ENCODE measurements at regions not wholly inside any gene's neighbourhood (a gene's known extent, or its start where the extent isn't known, plus 50 kb on each side); places are given as distances from the start of the nearest gene placed in this dataset.

DNA sequence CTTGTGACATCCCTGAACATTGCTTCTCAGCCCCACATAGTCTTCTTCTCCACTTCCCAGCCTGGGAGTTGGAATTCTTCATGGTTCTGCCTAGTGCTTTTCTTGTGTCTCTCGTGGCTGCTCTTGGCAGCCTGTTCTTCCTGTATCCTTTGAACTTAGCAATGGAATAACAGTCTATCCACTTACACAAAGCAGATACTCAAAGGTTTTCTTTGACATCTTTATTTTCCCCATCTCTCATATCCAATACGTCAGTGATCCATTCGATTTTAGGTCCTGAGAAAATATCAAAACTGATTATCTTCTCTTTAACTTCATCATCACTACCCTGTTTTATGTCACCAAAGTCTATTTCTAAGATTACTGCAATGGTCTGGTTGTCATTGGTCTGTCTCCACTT lies 1091.2 kb upstream of the PIK3C3 start:
- DNase-seq: no peak

DNA sequence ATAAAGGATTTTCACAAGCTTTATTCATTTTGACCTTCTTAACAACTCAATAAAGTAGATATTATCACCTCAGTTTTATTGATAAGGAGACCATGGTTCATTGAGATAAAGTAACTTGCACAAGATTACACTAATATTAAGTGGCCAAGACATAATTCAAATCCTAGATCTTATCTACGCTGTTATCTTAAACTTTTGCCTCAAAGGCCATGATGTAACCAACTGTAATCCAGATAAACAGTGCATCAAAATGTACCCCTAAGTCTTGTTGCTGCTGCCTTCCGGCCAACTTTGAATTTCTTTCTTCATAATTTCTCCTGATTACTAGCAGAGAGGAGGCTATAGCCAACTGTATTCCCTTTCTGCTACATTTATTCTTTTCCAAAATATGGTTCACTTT lies 1094.8 kb upstream of the PIK3C3 start:
- no peak for DNase-seq

DNA sequence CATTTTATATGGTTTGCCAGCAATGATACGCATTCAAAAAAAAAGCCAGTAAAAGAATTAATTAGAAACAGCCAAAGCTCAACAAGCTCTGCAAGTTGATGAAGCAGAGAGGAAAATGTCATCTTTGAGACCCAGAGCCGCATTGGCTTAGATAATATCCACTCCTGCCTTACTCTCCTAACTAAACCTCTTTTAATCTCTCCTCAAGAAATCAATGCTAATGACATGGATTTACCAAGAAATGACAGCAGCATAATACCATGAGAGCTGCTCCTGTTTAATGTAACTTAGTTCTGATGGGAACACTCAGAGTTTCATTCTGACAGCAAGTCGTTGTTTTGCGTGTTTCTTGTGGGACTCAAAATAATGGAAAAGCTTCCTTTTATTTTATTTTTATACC lies 1099.4 kb upstream of the PIK3C3 start:
- no peak for DNase-seq

DNA sequence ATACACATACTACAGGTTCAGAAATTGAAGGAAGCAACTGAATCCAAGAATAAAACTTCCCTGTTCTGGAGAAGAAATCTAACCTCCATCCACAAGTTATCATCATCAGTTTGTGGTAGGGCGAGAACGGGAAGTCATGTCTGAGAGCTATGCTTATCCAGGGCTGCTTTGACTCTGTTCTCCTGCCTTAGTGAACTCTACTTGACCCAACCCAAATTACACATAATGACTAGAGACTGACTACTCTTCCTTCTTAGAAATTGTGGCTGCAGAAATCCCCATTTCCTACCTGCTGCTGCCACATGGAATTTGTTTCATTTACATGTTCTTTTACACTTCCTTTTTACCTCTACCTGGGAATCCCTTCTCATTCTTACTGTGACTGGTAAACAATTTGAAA lies 1102.6 kb upstream of the PIK3C3 start:
- no peak for DNase-seq

DNA sequence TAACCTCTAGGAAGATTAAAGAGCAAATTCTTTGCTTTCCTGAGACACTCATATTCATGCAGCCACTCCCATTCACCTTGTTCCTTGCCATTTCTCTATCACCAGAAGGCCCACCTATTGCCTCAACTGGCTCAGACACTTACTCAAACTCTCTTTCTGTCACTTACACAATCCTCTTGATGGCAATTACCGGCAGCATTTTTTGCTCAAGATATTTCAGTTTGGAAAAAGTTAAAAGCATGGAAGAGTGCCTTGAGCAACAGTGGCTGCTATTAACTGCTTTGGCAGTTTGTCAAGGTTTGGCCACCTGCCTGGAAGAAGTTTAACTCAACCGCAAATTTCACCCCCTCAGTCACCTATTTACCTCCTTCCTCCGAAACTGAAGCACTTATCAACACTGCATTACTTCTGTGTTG lies 1104.0 kb upstream of the PIK3C3 start:
- DNase-seq: no peak

DNA sequence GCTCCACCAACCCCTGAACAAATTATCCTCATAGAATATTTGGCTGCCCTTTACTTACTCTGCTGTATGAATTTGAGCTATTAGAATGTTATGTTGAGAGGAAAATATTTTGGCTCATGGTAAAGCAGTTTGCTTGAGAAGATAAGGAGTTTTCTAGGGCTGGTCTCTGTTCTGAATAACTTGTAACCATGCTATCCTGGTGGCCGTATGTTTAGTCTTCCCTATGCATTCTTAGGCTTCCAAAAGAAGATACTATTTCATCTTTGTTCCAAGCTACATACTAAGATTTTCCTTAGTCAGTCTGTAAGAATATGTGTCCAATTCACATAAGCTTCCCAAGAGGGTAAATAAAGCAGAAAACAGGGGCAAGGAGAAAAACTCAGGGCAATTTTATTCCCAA lies 1105.1 kb upstream of the PIK3C3 start:
- DNase-seq: no peak

DNA sequence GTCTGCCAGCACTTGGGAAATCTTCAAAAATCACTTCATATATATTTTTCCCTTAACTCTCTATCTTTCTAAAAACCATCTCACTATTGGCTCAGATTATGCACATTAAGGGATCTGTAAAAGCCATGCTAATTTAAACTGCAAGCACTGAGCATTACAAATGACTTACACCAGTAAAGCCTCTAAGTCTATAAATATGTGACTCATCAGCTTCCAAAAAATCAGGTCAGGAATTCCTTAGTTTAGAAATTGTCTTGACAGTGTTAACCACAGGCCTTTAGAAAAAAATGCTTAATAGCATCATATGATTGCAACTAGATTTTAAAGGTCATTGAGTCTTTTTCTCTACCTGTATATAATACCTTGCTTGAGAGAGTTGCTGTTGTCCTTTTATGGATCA lies 1113.6 kb upstream of the PIK3C3 start:
- DNase-seq: no peak

DNA sequence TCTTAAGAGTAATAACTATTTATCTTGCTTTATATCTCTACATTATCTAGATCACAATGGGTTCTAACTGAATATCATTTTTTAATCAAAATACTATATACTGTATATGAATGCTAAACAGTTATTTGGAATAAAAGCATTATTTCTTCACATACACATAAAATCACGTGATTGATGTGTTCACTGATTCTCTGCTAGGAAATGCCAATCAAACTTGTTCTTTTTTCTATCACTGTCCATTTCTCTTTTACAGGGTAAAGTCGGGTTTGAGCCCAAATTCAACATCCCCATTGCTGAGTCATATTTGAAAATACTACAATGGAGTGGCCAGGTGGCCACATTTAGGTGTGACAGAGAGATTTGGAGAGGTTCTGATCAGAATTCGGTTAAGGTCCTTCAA lies 1114.0 kb upstream of the PIK3C3 start:
- DNase-seq: no peak

DNA sequence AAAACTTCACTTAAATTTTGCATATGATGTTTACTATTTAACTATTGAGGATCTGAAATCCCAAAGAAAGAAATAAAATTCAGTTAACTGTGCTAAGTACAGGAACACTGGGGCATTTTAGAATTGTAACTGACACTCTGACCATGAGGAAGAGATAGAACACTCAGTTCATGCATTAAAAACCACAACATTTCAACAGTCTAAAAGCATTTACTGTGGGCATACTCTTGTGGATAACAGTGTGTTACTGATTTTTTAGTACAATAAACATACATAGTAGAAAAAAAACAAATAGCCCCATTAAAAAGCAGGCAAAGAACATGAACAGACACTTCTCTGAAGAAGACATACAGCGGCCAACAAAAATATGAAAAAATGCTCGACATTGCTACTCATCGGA lies 1122.7 kb upstream of the PIK3C3 start:
- DNase-seq: no peak

DNA sequence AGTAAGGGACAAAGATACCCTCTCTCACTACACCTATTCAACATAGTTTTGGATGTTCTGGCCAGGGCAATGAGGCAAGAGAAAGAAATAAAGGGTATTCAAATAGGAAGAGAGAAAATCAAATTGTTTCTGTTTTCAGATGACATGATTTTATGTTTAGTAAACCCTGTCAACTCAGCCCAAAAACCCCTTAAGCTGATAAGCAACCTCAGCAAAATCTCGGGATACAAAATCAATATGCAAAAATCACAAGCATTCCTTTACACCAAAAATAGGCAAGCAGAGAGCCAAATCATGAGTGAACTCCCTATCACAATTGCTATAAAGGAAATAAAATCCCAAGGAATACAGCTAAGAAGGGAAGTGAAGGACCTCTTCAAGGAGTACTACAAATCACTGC lies 1130.7 kb upstream of the PIK3C3 start:
- DNase-seq: no peak

DNA sequence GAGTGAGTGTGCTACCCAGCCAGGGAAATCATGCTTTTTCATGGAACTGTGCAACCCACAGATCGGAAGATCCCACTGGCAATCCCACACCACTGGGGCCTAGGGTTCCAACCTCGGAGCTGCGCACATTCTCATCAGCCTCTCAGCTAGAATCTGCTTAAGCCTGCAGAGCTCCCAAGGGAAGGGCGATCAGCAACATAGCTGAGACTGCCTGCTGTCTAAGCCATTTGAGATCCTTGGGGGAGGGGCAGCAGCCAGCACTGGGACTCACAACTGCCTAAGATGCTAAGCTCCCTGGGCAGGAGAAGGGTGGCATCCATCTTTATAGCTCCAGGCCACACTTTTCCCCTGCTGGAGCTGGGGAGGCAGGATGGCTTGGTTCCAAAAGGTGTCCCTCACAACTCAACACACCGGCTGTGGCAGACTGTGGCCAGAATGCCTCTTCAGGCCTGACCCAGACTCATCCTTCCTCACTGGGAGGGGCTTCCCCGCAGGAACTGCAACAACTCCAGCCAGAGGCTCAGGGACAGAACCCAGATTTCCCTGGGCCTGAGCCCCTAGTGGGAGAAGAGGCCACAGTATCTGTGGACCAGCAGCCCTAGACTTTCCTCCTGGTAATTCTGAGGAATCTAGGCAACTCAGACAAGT lies 1133.3 kb upstream of the PIK3C3 start:
- no peak for DNase-seq

DNA sequence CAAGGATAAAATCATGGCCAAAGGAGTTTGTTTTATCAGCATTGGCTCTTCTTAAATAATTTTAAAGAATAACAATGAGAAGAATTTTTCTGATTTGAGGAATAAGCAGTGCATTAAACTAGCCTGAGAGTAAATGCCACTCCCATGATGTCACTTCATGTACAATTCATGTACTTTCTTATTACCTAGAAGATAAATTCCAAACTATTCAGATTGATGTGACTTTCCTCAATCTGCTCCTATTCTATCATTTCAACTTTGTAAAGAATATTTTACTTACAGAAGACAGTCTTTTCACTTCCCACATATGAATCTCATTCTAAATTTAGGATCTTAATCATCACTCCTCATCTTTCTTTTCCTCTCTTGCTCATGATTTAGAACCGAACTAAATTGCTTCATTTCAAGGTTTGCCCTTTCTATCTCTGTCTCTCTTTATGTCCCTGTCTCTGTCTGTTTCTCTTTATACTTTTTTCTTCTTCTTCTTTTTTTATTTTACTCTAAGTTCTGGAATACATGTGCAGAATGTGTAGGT lies 1142.0 kb upstream of the PIK3C3 start:
- DNase-seq: no peak

DNA sequence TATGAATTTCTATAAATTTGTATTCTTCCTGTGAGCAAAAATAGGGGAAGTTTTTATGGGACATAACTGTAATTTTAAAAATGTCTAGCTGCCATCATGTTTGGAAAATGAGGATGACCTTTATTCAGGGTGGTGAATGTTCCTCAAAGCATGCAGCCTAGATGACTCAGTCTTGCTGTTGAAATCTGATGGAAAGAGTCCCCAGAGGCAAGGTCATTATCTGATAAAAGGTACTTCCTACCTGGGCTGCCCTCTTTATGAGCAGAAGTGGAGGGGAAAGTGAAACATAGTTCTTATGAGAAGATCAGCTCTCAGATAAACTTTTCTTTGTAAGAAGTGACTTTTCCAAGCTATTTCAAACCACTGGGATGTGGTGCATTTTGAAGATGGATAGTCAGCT lies 1144.7 kb upstream of the PIK3C3 start:
- DNase-seq: no peak

DNA sequence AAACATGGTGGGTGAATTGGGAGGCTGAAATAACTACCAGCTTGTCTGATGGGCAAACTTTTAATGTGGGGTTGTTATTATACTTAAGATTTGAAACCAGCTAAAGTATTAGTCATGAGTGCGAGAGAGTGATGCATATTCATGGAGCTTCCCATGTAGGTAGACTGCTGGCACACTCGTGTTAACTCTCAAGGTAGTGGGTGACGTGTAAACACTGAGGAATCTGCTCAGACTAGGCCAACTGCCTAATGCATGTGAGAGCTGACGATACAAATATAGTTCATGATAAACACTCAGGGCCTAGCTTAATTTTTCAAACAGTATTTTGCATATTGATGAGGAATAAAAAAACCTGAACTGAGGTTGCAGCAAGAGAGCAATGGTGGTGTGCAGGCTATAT lies 1165.7 kb upstream of the PIK3C3 start:
- DNase-seq: no peak

DNA sequence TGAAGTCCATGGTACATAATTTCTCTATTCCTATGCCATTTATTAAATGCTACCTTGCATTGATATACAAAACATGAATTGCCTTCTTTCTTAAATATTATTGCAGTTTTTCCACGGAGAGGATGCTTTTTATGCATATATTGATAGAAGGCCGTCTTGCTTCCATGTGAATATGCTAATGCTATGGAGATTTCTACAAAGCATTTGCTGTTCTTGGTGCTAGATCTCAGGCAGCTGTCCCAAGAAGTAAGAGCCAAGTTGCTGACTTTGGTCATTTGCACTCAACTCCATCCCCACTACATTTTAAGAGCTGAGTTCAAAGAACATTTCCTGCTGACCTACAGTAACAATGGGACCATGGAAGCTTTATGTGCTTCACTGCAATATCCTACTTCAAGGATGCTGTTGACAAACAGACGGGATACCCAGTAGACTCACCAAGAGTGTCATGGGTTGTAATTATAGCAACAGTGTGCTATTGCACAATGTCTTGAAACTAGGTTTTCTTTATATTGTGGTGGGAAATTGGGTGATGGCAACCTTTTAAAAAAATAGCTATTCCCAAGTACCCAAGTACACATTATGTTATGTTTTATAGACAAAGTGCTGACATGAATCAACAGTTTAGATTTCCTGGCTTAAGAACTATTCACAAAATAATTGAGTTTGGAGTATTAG lies 1172.4 kb upstream of the PIK3C3 start:
- no peak for DNase-seq

DNA sequence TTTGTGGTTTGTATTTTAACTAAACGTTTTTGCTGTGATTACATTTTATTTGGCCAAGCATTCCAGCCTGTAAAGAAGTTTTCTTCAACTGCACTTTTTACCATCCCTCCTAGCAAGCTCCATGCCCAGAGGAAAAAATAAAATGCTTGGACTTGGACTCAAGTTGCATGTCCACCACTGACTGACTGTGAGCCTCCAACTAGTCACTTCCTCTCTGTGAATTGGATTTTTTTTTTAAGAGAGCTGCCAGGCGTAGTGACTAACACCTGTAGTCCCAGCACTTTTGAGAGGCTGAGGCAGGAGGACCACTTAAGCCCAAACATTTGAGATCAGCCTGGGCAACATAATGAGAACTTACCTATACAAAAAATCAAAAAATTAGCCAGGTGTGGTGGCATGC lies 1185.2 kb upstream of the PIK3C3 start:
- DNase-seq: no peak

DNA sequence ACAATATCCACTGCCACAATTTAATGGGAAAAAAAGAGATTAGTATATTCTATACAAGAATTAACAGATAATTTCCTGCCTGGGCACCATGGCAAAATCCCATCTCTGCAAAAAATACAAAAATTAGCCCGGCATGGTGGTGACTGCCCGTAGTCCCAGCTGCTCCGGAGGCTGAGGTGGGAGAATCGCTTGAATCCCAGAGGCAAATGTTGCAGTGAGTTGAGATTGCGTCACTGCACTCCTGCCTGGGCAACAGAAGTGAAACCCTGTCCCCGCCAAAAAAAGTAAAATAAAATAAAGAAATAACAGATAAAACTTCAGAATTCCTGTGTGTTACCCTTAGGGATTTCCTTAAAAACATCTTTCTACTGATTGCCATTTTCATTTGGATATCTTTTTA lies 1194.8 kb upstream of the PIK3C3 start:
- no peak for DNase-seq

DNA sequence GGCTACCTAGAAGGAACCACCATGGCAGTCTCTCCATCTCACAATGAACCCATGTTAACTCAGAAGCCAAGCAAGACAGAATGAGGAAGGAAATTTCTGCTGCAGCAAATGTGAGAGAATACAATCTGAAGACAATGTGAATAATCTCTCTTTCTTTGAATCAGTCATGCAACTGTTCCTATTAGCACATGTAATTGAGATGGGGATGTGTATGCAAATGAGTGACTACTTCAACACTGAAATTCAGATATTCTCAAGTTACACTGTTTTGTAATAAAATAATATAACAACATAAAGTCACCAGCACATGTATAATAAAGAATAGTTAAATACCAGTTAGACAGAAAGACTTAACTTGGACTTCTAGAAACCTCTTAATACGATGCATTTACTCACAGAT lies 1200.6 kb upstream of the PIK3C3 start:
- no peak for DNase-seq

DNA sequence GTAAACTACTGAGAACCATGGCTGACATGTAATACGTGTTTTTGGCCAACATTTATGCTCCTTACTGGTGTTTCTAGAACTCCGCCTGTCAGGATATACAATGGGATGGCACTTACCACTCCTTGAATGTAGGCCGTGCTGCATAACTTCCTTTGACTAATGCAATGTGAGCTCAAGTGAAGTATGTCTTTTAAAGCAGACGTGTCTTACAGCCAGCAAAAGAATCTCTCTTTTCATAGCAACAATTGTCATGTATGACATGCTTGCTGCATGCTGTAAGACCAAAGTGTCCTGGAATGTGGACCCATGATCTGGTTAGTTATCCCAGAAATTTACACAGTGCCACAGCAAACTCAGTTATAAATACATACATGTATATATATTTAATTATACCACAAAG lies 1202.7 kb upstream of the PIK3C3 start:
- no peak for DNase-seq

DNA sequence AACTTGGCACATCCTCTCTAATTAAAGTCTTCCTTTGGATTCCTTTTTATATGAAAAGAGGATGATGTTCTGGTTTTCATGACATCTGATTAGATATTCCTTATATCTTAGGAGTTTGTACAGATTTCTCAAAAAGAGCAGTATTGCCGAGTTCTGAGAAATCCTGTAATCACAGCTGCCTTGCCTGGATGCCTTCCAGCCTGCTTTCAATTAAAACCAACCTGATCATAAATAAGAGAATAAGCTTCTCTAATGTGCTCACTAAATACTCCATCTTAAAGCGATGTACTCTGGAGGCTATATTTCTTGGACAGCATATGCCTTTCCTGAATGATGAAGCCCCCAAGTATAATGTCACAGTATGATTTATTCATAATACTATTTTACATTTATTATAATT lies 1203.8 kb upstream of the PIK3C3 start:
- DNase-seq: no peak

DNA sequence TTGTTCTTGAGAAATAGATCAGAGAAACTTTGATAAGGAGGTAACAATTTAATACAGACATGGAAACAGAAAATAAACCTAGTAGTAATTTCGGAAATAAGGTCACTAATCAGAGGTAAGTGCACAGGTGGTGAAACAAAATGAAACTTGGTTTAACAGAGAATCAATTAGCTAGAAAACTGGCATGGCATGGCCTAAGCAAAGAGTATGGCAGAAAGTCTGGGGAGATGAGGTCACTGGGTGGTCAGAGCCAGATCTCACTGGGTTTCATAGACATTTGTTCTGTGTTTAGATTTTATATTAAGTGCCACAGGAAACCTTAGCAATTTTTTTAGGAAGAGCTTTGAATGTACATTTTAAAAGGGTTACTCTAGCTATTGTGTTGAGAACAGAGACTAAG lies 1216.0 kb upstream of the PIK3C3 start:
- DNase-seq: no peak

DNA sequence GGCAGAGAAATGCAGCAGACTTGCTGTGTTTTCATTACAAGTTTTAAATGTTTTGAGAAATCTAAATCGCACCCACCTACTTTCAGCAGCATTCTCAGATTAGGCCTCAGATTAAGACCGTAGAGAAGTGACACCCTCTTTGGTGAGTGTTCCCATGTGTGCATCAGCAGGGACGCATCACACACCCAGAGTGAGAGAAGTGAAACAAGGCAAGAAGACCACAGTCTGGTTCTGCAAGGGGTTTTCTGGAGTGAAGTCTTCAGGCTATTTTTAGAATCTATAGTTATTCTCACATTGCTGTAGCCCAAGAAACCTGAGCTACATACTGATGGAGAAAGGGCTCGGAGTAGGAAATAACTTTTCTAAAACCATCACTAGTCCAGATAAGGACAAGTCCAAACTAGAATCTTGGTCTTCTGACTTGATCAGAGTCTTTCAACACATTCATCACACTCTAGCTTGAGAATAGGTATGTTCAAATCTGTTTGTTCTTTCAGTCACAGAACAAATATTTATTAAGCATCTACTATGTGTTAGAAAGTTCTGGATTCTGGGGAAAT lies 1216.6 kb upstream of the PIK3C3 start:
- DNase-seq: no peak

DNA sequence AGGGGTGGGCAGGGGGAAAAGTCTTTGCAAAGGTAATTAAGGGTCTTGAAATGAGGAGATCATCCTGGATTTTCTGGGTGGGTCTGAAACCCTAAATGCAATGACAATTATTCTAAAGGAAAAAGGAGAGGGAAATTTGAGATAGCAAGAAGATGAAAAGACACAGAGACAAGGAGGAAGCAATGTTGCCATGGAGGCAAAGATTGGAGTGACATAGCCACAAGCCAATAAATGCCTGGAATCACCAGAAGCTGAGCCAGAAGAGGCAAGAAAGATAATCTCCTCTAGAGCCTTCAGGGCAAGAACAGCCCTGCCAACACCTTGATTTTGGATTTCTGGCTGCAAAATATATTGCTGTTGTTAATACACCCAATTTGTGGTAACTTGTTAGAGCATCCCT lies 1246.3 kb upstream of the PIK3C3 start:
- DNase-seq: no peak

DNA sequence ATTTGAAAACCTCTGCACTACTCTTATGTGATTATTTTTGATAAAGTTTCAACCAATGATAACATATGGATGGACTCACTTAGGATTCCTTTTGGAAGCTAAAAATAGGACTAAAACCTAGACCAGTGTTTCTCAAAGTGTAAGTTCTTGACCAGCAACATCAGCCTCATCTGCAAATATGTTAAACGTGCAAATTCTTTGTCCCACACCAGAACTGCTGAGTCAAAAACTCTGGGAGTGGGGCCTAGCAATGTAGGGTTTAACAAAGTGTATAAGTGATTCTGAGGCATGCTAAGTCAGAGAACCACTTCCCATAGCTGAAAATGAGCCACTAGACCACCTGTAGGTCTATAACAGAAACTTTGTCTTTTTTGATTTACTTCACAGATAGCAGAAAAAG lies 1247.2 kb upstream of the PIK3C3 start:
- no peak for DNase-seq

DNA sequence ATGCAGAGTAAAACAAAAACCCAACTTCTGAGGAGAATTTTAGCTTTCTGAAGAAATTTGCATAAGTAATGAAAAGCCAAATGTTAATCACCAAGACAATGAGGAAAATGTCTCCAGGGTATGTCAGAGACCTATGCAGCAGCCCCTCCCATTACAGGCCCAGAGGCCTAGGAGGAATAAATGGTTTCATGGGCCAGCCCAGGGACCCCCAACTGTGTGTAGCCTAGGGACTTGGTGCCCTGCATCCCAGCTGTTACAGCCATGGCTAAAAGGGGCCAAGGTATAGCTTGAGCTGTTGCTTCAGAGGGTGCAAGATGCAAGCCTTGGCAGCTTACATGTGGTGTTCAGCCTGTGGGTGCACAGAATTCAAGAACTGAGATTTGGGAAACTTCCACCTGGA lies 1256.9 kb upstream of the PIK3C3 start:
- DNase-seq: no peak
